NCI-H2107 treated with DMSO at 0.1 percent for 48 hours (cell line): ENCODE measurements at regions not wholly inside any gene's neighbourhood (a gene's known extent, or its start where the extent isn't known, plus 50 kb on each side); places are given as distances from the start of the nearest gene placed in this dataset.

ENCODE experiments used
- DNase-seq: peaks from one replicate; lab custom pipeline; 2025; ENCODE audit not compliant: unreplicated experiment; lab: John Stamatoyannopoulos, UW

- no peak for DNase-seq
These were observed 58.5 kb upstream of the EXOC6 start for GRCh38 chr10:92789786-92790185.

GRCh38 chr10:92790440-92790839, 57.9 kb upstream of the EXOC6 start:
- DNase-seq, result no peak

- no peak for DNase-seq
These were observed 55.7 kb upstream of the EXOC6 start for GRCh38 chr10:92792661-92793060.
